Karpas-422 (cell line): ENCODE measurements at regions not wholly inside any gene's neighbourhood (a gene's known extent, or its start where the extent isn't known, plus 50 kb on each side); places are given as distances from the start of the nearest gene placed in this dataset.

Source experiments
- DNase-seq: peaks from one replicate; pipeline ENCODE4 v3.0.0-alpha.2; 2015
- H2AFZ ChIP-seq: fragments of 200-600 bp; sonication (generic); 2 replicates; pipeline ENCODE4 v1.6.1; 2014; ENCODE audit warnings: antibody characterized with exemption, low read length, mixed read lengths
- H3K27ac ChIP-seq: fragments of 200-600 bp; sonication (generic); 2 replicates; pipeline ENCODE4 v1.5.1; 2014; ENCODE audit warnings: mild to moderate bottlenecking, low read length, moderate library complexity
- H3K27me3 ChIP-seq: fragments of 200-600 bp; sonication (generic); 2 replicates; pipeline ENCODE4 v1.6.1; 2014; ENCODE audit warnings: low read length, mixed read lengths
- H3K36me3 ChIP-seq: fragments of 200-600 bp; sonication (generic); 2 replicates; pipeline ENCODE4 v1.6.1; 2014; ENCODE audit warnings: low read length, mixed read lengths; ENCODE audit not compliant: insufficient read depth
- H3K4me1 ChIP-seq: fragments of 200-600 bp; sonication (generic); 2 replicates; pipeline ENCODE4 v1.6.1; 2014; ENCODE audit warnings: mild to moderate bottlenecking, low read length, mixed read lengths
- H3K4me2 ChIP-seq: fragments of 200-600 bp; sonication (generic); 2 replicates; pipeline ENCODE4 v1.6.1; 2014; ENCODE audit warnings: low read length, low read depth, mild to moderate bottlenecking; ENCODE audit not compliant: poor library complexity, severe bottlenecking
- H3K4me3 ChIP-seq: fragments of 200-600 bp; sonication (generic); 2 replicates; pipeline ENCODE4 v1.5.1; 2014; ENCODE audit warnings: mild to moderate bottlenecking, antibody characterized with exemption, low read length, mixed read lengths
- H3K79me2 ChIP-seq: fragments of 200-600 bp; sonication (generic); 2 replicates; pipeline ENCODE4 v1.6.1; 2014; ENCODE audit warnings: mild to moderate bottlenecking, low read length, mixed read lengths
- H3K9ac ChIP-seq: fragments of 200-600 bp; sonication (generic); 2 replicates; pipeline ENCODE4 v1.6.0; 2014; ENCODE audit warnings: low read length
- H3K9me2 ChIP-seq: fragments of 200-600 bp; sonication (generic), shearing (Covaris generic); replicated peaks from 2 replicates; pipeline ENCODE4 v1.6.0; 2014; ENCODE audit warnings: mild to moderate bottlenecking, low read length, moderate library complexity; ENCODE audit not compliant: insufficient read depth
- H3K9me3 ChIP-seq: fragments of 300-700, 200-600 bp; sonication (generic); 2 replicates; pipeline ENCODE4 v1.6.1; 2014; ENCODE audit warnings: low read length, mixed read lengths
- H4K20me1 ChIP-seq: fragments of 200-600 bp; sonication (generic); 2 replicates; pipeline ENCODE4 v1.6.1; 2014; ENCODE audit warnings: mild to moderate bottlenecking, antibody characterized with exemption, low read length, low read depth; ENCODE audit not compliant: insufficient read depth

- no peaks in the 10 kb centered on the region for H4K20me1 ChIP-seq
Observed at GRCh38 chr6:164151161-164152120, 736.9 kb downstream of the QKI start.

GRCh38 chr6:164150232-164150631 lies 735.7 kb downstream of the QKI start:
- H3K9me2 ChIP-seq = no peaks in the 10 kb centered on the region
- H3K27ac ChIP-seq = no peak overlapping the region
- peaks cover 18% of the 10 kb centered on the region for H3K9me3 ChIP-seq
- no peaks in the 10 kb centered on the region for H4K20me1 ChIP-seq
- H3K4me2 ChIP-seq = no peak overlapping the region
- no peaks in the 10 kb centered on the region for H3K79me2 ChIP-seq
- no peaks in the 10 kb centered on the region for H3K27me3 ChIP-seq
- no peak overlapping the region for H3K4me3 ChIP-seq
- no peaks in the 10 kb centered on the region for H3K4me1 ChIP-seq
- DNase-seq = no peak
- H2AFZ ChIP-seq = no peak overlapping the region
- H3K36me3 ChIP-seq = no peaks in the 10 kb centered on the region
- H3K9ac ChIP-seq = no peak overlapping the region

More at GRCh38 chr6:164151161-164152120, 736.9 kb downstream of the QKI start:
- no peak for DNase-seq
- no peak overlapping the region for H2AFZ ChIP-seq
- no peaks in the 10 kb centered on the region for H3K36me3 ChIP-seq
- H3K9me3 ChIP-seq = peaks cover 17% of the 10 kb centered on the region
- H3K4me3 ChIP-seq = no peak overlapping the region
- H3K4me2 ChIP-seq = no peak overlapping the region
- H3K4me1 ChIP-seq = no peaks in the 10 kb centered on the region
- H3K9ac ChIP-seq = no peak overlapping the region
- H3K27ac ChIP-seq = no peak overlapping the region
- no peaks in the 10 kb centered on the region for H3K27me3 ChIP-seq
- no peaks in the 10 kb centered on the region for H3K79me2 ChIP-seq
- no peaks in the 10 kb centered on the region for H3K9me2 ChIP-seq

- H3K4me2 ChIP-seq = no peak overlapping the region
- no peaks in the 10 kb centered on the region for H4K20me1 ChIP-seq
- no peak overlapping the region for H3K9ac ChIP-seq
- H3K4me1 ChIP-seq = no peaks in the 10 kb centered on the region
- H3K9me2 ChIP-seq = no peaks in the 10 kb centered on the region
- peaks cover 27% of the 10 kb centered on the region for H3K9me3 ChIP-seq
- H3K79me2 ChIP-seq = no peaks in the 10 kb centered on the region
- no peak overlapping the region for H3K4me3 ChIP-seq
- H2AFZ ChIP-seq = no peak overlapping the region
- no peaks in the 10 kb centered on the region for H3K36me3 ChIP-seq
- no peaks in the 10 kb centered on the region for H3K27me3 ChIP-seq
- DNase-seq = no peak
- H3K27ac ChIP-seq = no peak overlapping the region
Observed at GRCh38 chr6:164148788-164149187, 734.3 kb downstream of the QKI start.

GRCh38 chr6:164144316-164144715 lies 729.8 kb downstream of the QKI start:
- H3K9me3 ChIP-seq = peaks cover 23% of the 10 kb centered on the region
- H4K20me1 ChIP-seq = no peaks in the 10 kb centered on the region
- H3K27ac ChIP-seq = no peak overlapping the region
- H3K27me3 ChIP-seq = no peaks in the 10 kb centered on the region
- H3K9me2 ChIP-seq = no peaks in the 10 kb centered on the region
- H3K9ac ChIP-seq = no peak overlapping the region
- H3K4me2 ChIP-seq = no peak overlapping the region
- H2AFZ ChIP-seq = no peak overlapping the region
- no peaks in the 10 kb centered on the region for H3K4me1 ChIP-seq
- no peaks in the 10 kb centered on the region for H3K79me2 ChIP-seq
- no peak for DNase-seq
- H3K36me3 ChIP-seq = no peaks in the 10 kb centered on the region
- no peak overlapping the region for H3K4me3 ChIP-seq

- no peak overlapping the region for H3K9ac ChIP-seq
- no peaks in the 10 kb centered on the region for H3K79me2 ChIP-seq
- no peaks in the 10 kb centered on the region for H4K20me1 ChIP-seq
- no peaks in the 10 kb centered on the region for H3K27me3 ChIP-seq
- H3K9me2 ChIP-seq = no peaks in the 10 kb centered on the region
- H3K4me3 ChIP-seq = no peak overlapping the region
- no peak for DNase-seq
- H3K27ac ChIP-seq = no peak overlapping the region
- H3K36me3 ChIP-seq = no peaks in the 10 kb centered on the region
- peaks cover 23% of the 10 kb centered on the region for H3K9me3 ChIP-seq
- no peak overlapping the region for H3K4me2 ChIP-seq
- H2AFZ ChIP-seq = no peak overlapping the region
- no peaks in the 10 kb centered on the region for H3K4me1 ChIP-seq
Observed at GRCh38 chr6:164142322-164142721, 727.8 kb downstream of the QKI start.

- Histone ChIP-seq H3K27me3 (no peaks in the 10 kb centered on the region), H3K36me3 (no peaks in the 10 kb centered on the region), H3K9me3 (peaks cover 7% of the 10 kb centered on the region), H3K79me2 (no peaks in the 10 kb centered on the region), H4K20me1 (no peaks in the 10 kb centered on the region), H3K4me3 (no peak overlapping the region), H3K27ac (no peak overlapping the region), H3K9ac (no peak overlapping the region), H2AFZ (no peak overlapping the region), H3K4me2 (no peak overlapping the region), H3K4me1 (no peaks in the 10 kb centered on the region), H3K9me2 (no peaks in the 10 kb centered on the region)
- DNase-seq = no peak
Observed at GRCh38 chr6:164135511-164136132, 721.1 kb downstream of the QKI start.

- Histone ChIP-seq H3K9ac (no peak overlapping the region), H3K27me3 (no peaks in the 10 kb centered on the region), H3K79me2 (no peaks in the 10 kb centered on the region), H2AFZ (no peak overlapping the region), H3K36me3 (no peaks in the 10 kb centered on the region), H3K9me3 (peaks cover 10% of the 10 kb centered on the region), H3K27ac (no peak overlapping the region), H3K4me3 (no peak overlapping the region), H3K9me2 (no peaks in the 10 kb centered on the region), H3K4me1 (no peaks in the 10 kb centered on the region), H4K20me1 (no peaks in the 10 kb centered on the region), H3K4me2 (no peak overlapping the region)
- DNase-seq = no peak
Observed at GRCh38 chr6:164133095-164133494, 718.6 kb downstream of the QKI start.

GRCh38 chr6:164130585-164130984 lies 716.1 kb downstream of the QKI start:
- Histone ChIP-seq H3K27me3 (no peaks in the 10 kb centered on the region), H3K9ac (no peak overlapping the region), H3K4me1 (no peaks in the 10 kb centered on the region), H3K4me3 (no peak overlapping the region), H3K9me2 (no peaks in the 10 kb centered on the region), H3K36me3 (no peaks in the 10 kb centered on the region), H3K4me2 (no peak overlapping the region), H3K79me2 (no peaks in the 10 kb centered on the region), H3K9me3 (peaks cover 11% of the 10 kb centered on the region), H2AFZ (no peak overlapping the region), H3K27ac (no peak overlapping the region), H4K20me1 (no peaks in the 10 kb centered on the region)
- no peak for DNase-seq
